B cell (primary cell): ENCODE measurements at regions not wholly inside any gene's neighbourhood (a gene's known extent, or its start where the extent isn't known, plus 50 kb on each side); places are given as distances from the start of the nearest gene placed in this dataset.

Experiments
- ATAC-seq: fragments of 200-7000 bp; cut with Tn5 transposase; one replicate; pipeline ENCODE4 v1.10.0; 2021; ENCODE audit warnings: low read depth, mild to moderate bottlenecking, moderate number of reproducible peaks, moderate library complexity
- CTCF ChIA-PET: fragments of 350-600 bp; sonication (Branson Sonifier 250); formaldehyde crosslinking; loops from one replicate; lab custom pipeline; 2021; ENCODE audit warnings: antibody characterized with exemption, inconsistent platforms; lab: Charles Lee
- POLR2A ChIA-PET: fragments of 350-600 bp; sonication (Branson Sonifier 250); formaldehyde crosslinking; loops from one replicate; lab custom pipeline; 2021; ENCODE audit warnings: antibody characterized with exemption; lab: Charles Lee
- DNase-seq: peaks from one replicate; pipeline ENCODE4 v3.0.0; 2013
- H2AFZ ChIP-seq: 2 replicates; pipeline ENCODE4 v1.6.1; 2012; ENCODE audit warnings: mild to moderate bottlenecking, low read depth, low read length; ENCODE audit not compliant: insufficient read depth, poor library complexity, severe bottlenecking
- H3K27ac ChIP-seq, 2 donors: 1 replicate in 1 of 2; 2 replicates in 1 of 2; pipeline ENCODE4 v1.5.1; 2012 to 2013; ENCODE audit warnings: low read length in 2 of 2, mild to moderate bottlenecking in 2 of 2, moderate library complexity in 1 of 2
- H3K27me3 ChIP-seq, 4 experiments: fragments of 200-600 bp in 1 of 4; sonication (generic) in 1 of 4; replicated peaks in 1 of 4; 1 replicate in 2 of 4; 2 replicates in 2 of 4; pipeline versions ENCODE4 v1.6.1 to v1.7.0; 2013 to 2016; ENCODE audit warnings: low read length in 3 of 4, mild to moderate bottlenecking in 2 of 4, mixed read lengths in 1 of 4, moderate library complexity in 1 of 4; ENCODE audit not compliant: insufficient read depth in 4 of 4, control insufficient read depth in 3 of 4; ENCODE audit errors: control extremely low read depth in 1 of 4
- H3K36me3 ChIP-seq, 2 experiments: replicated peaks in 1 of 2; 1 replicate in 1 of 2; 2 replicates in 1 of 2; pipeline versions ENCODE4 v1.6.1 to v1.7.1; 2013; ENCODE audit warnings: low read length in 1 of 2; ENCODE audit not compliant: insufficient read depth in 2 of 2, control insufficient read depth in 1 of 2; ENCODE audit errors: control extremely low read depth in 1 of 2, extremely low read depth in 1 of 2
- H3K4me1 ChIP-seq, 2 donors: fragments of 200-600 bp in 1 of 2; sonication (generic) in 1 of 2; 1 replicate in 1 of 2; 2 replicates in 1 of 2; pipeline versions ENCODE4 v1.5.1 to v1.6.1; 2013 to 2017; ENCODE audit warnings: low read length in 2 of 2; ENCODE audit not compliant: control insufficient read depth in 2 of 2, insufficient read depth in 2 of 2
- H3K4me2 ChIP-seq: replicated peaks from 2 replicates; pipeline ENCODE3; 2012; ENCODE audit warnings: mild to moderate bottlenecking, low read depth, low read length; ENCODE audit not compliant: poor library complexity, severe bottlenecking
- H3K4me3 ChIP-seq, 5 experiments: fragments of 200-600 bp in 1 of 5; sonication (generic) in 1 of 5; 1 replicate in 3 of 5; 2 replicates in 2 of 5; pipeline versions ENCODE4 v1.5.1 to v1.7.0; 2011 to 2016; ENCODE audit warnings: low read length in 4 of 5, mild to moderate bottlenecking in 4 of 5, low read depth in 2 of 5, control low read depth in 1 of 5, moderate library complexity in 1 of 5; ENCODE audit not compliant: insufficient read depth in 1 of 5; ENCODE audit errors: control extremely low read depth in 1 of 5, extremely low read depth in 1 of 5
- H3K79me2 ChIP-seq: fragments of 200-600 bp; sonication (generic); one replicate; pipeline ENCODE4 v1.6.0; 2016; ENCODE audit warnings: low read length; ENCODE audit not compliant: control insufficient read depth, insufficient read depth
- H3K9ac ChIP-seq: fragments of 200-600 bp; sonication (generic); 2 replicates; pipeline ENCODE4 v1.6.1; 2017; ENCODE audit warnings: mild to moderate bottlenecking, low read length, moderate library complexity
- H3K9me3 ChIP-seq, 3 donors: one replicate each; pipeline versions ENCODE4 v1.6.1 to v1.7.1; 2013; ENCODE audit warnings: low read length in 2 of 3; ENCODE audit not compliant: control insufficient read depth in 2 of 3, insufficient read depth in 1 of 3; ENCODE audit errors: control extremely low read depth in 1 of 3
- H4K20me1 ChIP-seq: 2 replicates; pipeline ENCODE4 v1.6.0; 2012; ENCODE audit warnings: mild to moderate bottlenecking, low read length; ENCODE audit not compliant: insufficient read depth, control insufficient read depth, poor library complexity, severe bottlenecking
- H3K27ac Mint-ChIP-seq: one replicate; pipeline ENCODE4 v1.8.0; 2021; ENCODE audit warnings: mixed read lengths
- H3K27me3 Mint-ChIP-seq: one replicate; pipeline ENCODE4 v1.8.0; 2021; ENCODE audit warnings: mixed read lengths
- H3K4me1 Mint-ChIP-seq: one replicate; pipeline ENCODE4 v1.8.0; 2021; ENCODE audit warnings: mixed read lengths
- H3K4me3 Mint-ChIP-seq: one replicate; pipeline ENCODE4 v1.8.0; 2021; ENCODE audit warnings: mixed read lengths
- H3K9me3 Mint-ChIP-seq: one replicate; pipeline ENCODE4 v1.8.0; 2022; ENCODE audit warnings: mixed read lengths; ENCODE audit not compliant: insufficient read depth
- CTCF ChIP-seq: fragments of 200-600 bp; IDR thresholded peaks from one replicate; pipeline ENCODE4 v1.8.0; 2022; ENCODE audit warnings: antibody characterized with exemption, mild to moderate bottlenecking
- EZH2 ChIP-seq: IDR thresholded peaks from 2 replicates; pipeline ENCODE4 v1.6.1; 2012; ENCODE audit warnings: borderline replicate concordance, low read depth, mild to moderate bottlenecking, moderate library complexity, low read length; ENCODE audit not compliant: insufficient read depth, poor library complexity, severe bottlenecking
- WGBS: methylation state at CpG from one replicate; pipeline ENCODE4 v1.1.5; 2013; ENCODE audit warnings: missing lambda C conversion rate; ENCODE audit not compliant: insufficient coverage; 5-methylcytosine and 5-hydroxymethylcytosine counted together
- intact Hi-C: fragments of 100-400 bp; cut with micrococcal nuclease; formaldehyde crosslinking; loops from one replicate; pipeline ENCODE4 v1.10.0; 2022

DNA sequence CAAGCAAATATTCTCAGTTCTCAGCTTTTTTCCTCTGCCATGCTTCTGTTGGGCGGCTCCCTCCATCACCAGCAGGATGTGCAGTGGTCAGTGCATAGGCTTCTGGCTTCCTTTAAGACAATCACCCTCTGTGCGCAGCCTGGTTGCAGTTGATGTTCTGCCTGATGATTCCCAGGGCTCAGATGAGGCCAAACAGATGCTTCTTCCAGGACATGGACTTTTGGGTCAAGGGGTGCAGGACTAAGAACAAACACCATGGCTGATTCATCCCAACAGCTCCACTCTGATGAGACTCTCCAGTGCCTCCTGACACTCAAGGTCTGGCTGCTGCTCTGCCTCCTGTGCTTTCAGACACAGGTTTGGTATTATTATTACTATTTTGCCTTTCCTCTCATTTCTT, 554.8 kb upstream of the CDH4 start:
- no peaks in the 10 kb centered on the region for H3K27me3 Mint-ChIP-seq
- no peaks in the 10 kb centered on the region for H3K4me1 ChIP-seq
- H3K27me3 ChIP-seq: no peaks in the 10 kb centered on the region
- POLR2A ChIA-PET: no interaction called here
- no peak overlapping the region for H3K9ac ChIP-seq
- no peak overlapping the region for H3K4me2 ChIP-seq
- intact Hi-C loops: no loop called here
- H3K27ac Mint-ChIP-seq: no peak overlapping the region
- WGBS: 89% methylated on average over 1 of the region's 2 CpGs
- H3K4me3 Mint-ChIP-seq: no peak overlapping the region
- peaks cover 0 to 5% (median 0%) of the 10 kb centered on the region in 3 donors for H3K9me3 ChIP-seq
- H3K79me2 ChIP-seq: no peaks in the 10 kb centered on the region
- CTCF ChIA-PET: no interaction called here
- no peaks in the 10 kb centered on the region for H3K4me1 Mint-ChIP-seq
- H3K4me3 ChIP-seq: no peak overlapping the region
- TF ChIP-seq CTCF (no peak), EZH2 (no peak)
- DNase-seq: no peak
- no peak overlapping the region for H2AFZ ChIP-seq
- no peak for ATAC-seq
- no peaks in the 10 kb centered on the region for H3K36me3 ChIP-seq
- H3K27ac ChIP-seq: no peak overlapping the region
- no peaks in the 10 kb centered on the region for H3K9me3 Mint-ChIP-seq
- H4K20me1 ChIP-seq: no peaks in the 10 kb centered on the region

GRCh38 chr20:60700728-60701127, 551.3 kb upstream of the CDH4 start:
- CTCF ChIA-PET: no interaction called here
- intact Hi-C loops: no loop called here

More at GRCh38 chr20:60700728-60701127, 551.3 kb upstream of the CDH4 start:
- Histone ChIP-seq H3K36me3 (no peaks in the 10 kb centered on the region), H3K9ac (no peak overlapping the region), H3K79me2 (no peaks in the 10 kb centered on the region), H2AFZ (no peak overlapping the region), H4K20me1 (no peaks in the 10 kb centered on the region), H3K27me3 (no peaks in the 10 kb centered on the region), H3K4me1 (no peaks in the 10 kb centered on the region), H3K9me3 (no peaks in the 10 kb centered on the region), H3K4me2 (no peak overlapping the region), H3K4me3 (no peak overlapping the region), H3K27ac (no peak overlapping the region)
- POLR2A ChIA-PET: no interaction called here
- Mint-ChIP-seq H3K4me3 (no peak overlapping the region), H3K4me1 (no peaks in the 10 kb centered on the region), H3K9me3 (no peaks in the 10 kb centered on the region), H3K27ac (no peak overlapping the region), H3K27me3 (no peaks in the 10 kb centered on the region)
- ATAC-seq (no peak), DNase-seq (no peak)
- TF ChIP-seq EZH2 (no peak), CTCF (no peak)
- WGBS: 43% methylated on average over 1 of the region's 2 CpGs
